IgD-negative memory B cell (primary cell): ENCODE measurements at regions not wholly inside any gene's neighbourhood (a gene's known extent, or its start where the extent isn't known, plus 50 kb on each side); places are given as distances from the start of the nearest gene placed in this dataset.

ENCODE experiments used
- H3K27ac Mint-ChIP-seq, 3 donors: one replicate each; pipeline ENCODE4 v1.8.0; 2020 to 2022; ENCODE audit warnings: mild to moderate bottlenecking in 3 of 3, mixed read lengths in 3 of 3, moderate library complexity in 1 of 3
- H3K27me3 Mint-ChIP-seq: one replicate; pipeline ENCODE4 v1.8.0; 2021; ENCODE audit warnings: mixed read lengths
- H3K36me3 Mint-ChIP-seq: one replicate; pipeline ENCODE4 v1.8.0; 2020; ENCODE audit warnings: mild to moderate bottlenecking, mixed read lengths
- H3K4me1 Mint-ChIP-seq, 3 donors: one replicate each; pipeline ENCODE4 v1.8.0; 2020 to 2022; ENCODE audit warnings: mixed read lengths in 3 of 3, mild to moderate bottlenecking in 1 of 3
- H3K4me3 Mint-ChIP-seq, 4 donors: one replicate each; pipeline ENCODE4 v1.8.0; 2020 to 2022; ENCODE audit warnings: mild to moderate bottlenecking in 4 of 4, mixed read lengths in 4 of 4, moderate library complexity in 3 of 4
- H3K9me3 Mint-ChIP-seq, 3 donors: one replicate each; pipeline ENCODE4 v1.8.0; 2020 to 2021; ENCODE audit warnings: mixed read lengths in 3 of 3, mild to moderate bottlenecking in 1 of 3

- H3K27me3 Mint-ChIP-seq: no peaks in the 10 kb centered on the region
- no peak overlapping the region for H3K4me3 Mint-ChIP-seq
- H3K36me3 Mint-ChIP-seq: no peaks in the 10 kb centered on the region
Observed at GRCh38 chr3:144622845-144623244, 651.2 kb downstream of the DIPK2A start.

GRCh38 chr3:144624656-144625055, 653.0 kb downstream of the DIPK2A start:
- Mint-ChIP-seq H3K9me3 (peaks cover 0 to 2% (median 1%) of the 10 kb centered on the region in 3 donors), H3K27me3 (no peaks in the 10 kb centered on the region), H3K4me3 (no peak overlapping the region), H3K27ac (no peak overlapping the region), H3K4me1 (no peaks in the 10 kb centered on the region), H3K36me3 (no peaks in the 10 kb centered on the region)

More at GRCh38 chr3:144622845-144623244, 651.2 kb downstream of the DIPK2A start:
- no peaks in the 10 kb centered on the region for H3K4me1 Mint-ChIP-seq
- H3K9me3 Mint-ChIP-seq: peaks cover 0 to 2% (median 1%) of the 10 kb centered on the region in 3 donors
- H3K27ac Mint-ChIP-seq: no peak overlapping the region

GRCh38 chr3:144626835-144627234, 655.2 kb downstream of the DIPK2A start:
- peaks cover 0 to 2% (median 1%) of the 10 kb centered on the region in 3 donors for H3K9me3 Mint-ChIP-seq
- no peaks in the 10 kb centered on the region for H3K4me1 Mint-ChIP-seq
- no peaks in the 10 kb centered on the region for H3K27me3 Mint-ChIP-seq
- H3K36me3 Mint-ChIP-seq: no peaks in the 10 kb centered on the region
- no peak overlapping the region for H3K4me3 Mint-ChIP-seq
- no peak overlapping the region for H3K27ac Mint-ChIP-seq

- H3K27ac Mint-ChIP-seq: no peak overlapping the region
- H3K36me3 Mint-ChIP-seq: no peaks in the 10 kb centered on the region
- no peaks in the 10 kb centered on the region for H3K27me3 Mint-ChIP-seq
- H3K9me3 Mint-ChIP-seq: peaks cover 0 to 6% (median 2%) of the 10 kb centered on the region in 3 donors
- H3K4me3 Mint-ChIP-seq: no peak overlapping the region
- H3K4me1 Mint-ChIP-seq: no peaks in the 10 kb centered on the region
Observed at GRCh38 chr3:144629381-144629780, 657.8 kb downstream of the DIPK2A start.

- Mint-ChIP-seq H3K27me3 (no peaks in the 10 kb centered on the region), H3K4me3 (no peak overlapping the region), H3K9me3 (peaks cover 0 to 6% (median 2%) of the 10 kb centered on the region in 3 donors), H3K27ac (no peak overlapping the region), H3K4me1 (no peaks in the 10 kb centered on the region), H3K36me3 (no peaks in the 10 kb centered on the region)
Observed at GRCh38 chr3:144636833-144637232, 665.2 kb downstream of the DIPK2A start.

- Mint-ChIP-seq H3K9me3 (peaks cover 0 to 5% (median 2%) of the 10 kb centered on the region in 3 donors), H3K4me3 (no peak overlapping the region), H3K27ac (no peak overlapping the region), H3K4me1 (no peaks in the 10 kb centered on the region), H3K27me3 (no peaks in the 10 kb centered on the region), H3K36me3 (no peaks in the 10 kb centered on the region)
Observed at GRCh38 chr3:144638009-144638408, 666.4 kb downstream of the DIPK2A start.

GRCh38 chr3:144643771-144644198, 672.2 kb downstream of the DIPK2A start:
- Mint-ChIP-seq H3K36me3 (no peaks in the 10 kb centered on the region), H3K27me3 (no peaks in the 10 kb centered on the region), H3K4me3 (no peak overlapping the region), H3K9me3 (peaks cover 0 to 4% (median 0%) of the 10 kb centered on the region in 3 donors), H3K27ac (no peak overlapping the region), H3K4me1 (peaks cover 0 to 4% (median 0%) of the 10 kb centered on the region in 3 donors)

- Mint-ChIP-seq H3K36me3 (no peaks in the 10 kb centered on the region), H3K27ac (no peak overlapping the region), H3K4me3 (no peak overlapping the region), H3K9me3 (peaks cover 0 to 2% (median 0%) of the 10 kb centered on the region in 3 donors), H3K27me3 (no peaks in the 10 kb centered on the region), H3K4me1 (peaks cover 0 to 4% (median 0%) of the 10 kb centered on the region in 3 donors)
Observed at GRCh38 chr3:144645300-144645699, 673.7 kb downstream of the DIPK2A start.

GRCh38 chr3:144650380-144650779, 678.8 kb downstream of the DIPK2A start:
- Mint-ChIP-seq H3K9me3 (no peaks in the 10 kb centered on the region), H3K4me3 (no peak overlapping the region), H3K27ac (no peak overlapping the region), H3K36me3 (no peaks in the 10 kb centered on the region), H3K4me1 (peaks cover 0 to 4% (median 0%) of the 10 kb centered on the region in 3 donors), H3K27me3 (peaks cover 2% of the 10 kb centered on the region)

GRCh38 chr3:144652573-144652972, 681.0 kb downstream of the DIPK2A start:
- no peaks in the 10 kb centered on the region for H3K9me3 Mint-ChIP-seq
- H3K27me3 Mint-ChIP-seq: peaks cover 2% of the 10 kb centered on the region
- no peak overlapping the region for H3K4me3 Mint-ChIP-seq
- no peak overlapping the region for H3K27ac Mint-ChIP-seq
- no peaks in the 10 kb centered on the region for H3K36me3 Mint-ChIP-seq
- no peaks in the 10 kb centered on the region for H3K4me1 Mint-ChIP-seq

GRCh38 chr3:144655423-144655822, 683.8 kb downstream of the DIPK2A start:
- Mint-ChIP-seq H3K9me3 (no peaks in the 10 kb centered on the region), H3K4me1 (no peaks in the 10 kb centered on the region), H3K36me3 (no peaks in the 10 kb centered on the region), H3K4me3 (no peak overlapping the region), H3K27me3 (peaks cover 2% of the 10 kb centered on the region), H3K27ac (no peak overlapping the region)

- Mint-ChIP-seq H3K27me3 (no peaks in the 10 kb centered on the region), H3K9me3 (peaks cover 0 to 15% (median 6%) of the 10 kb centered on the region in 3 donors), H3K4me3 (no peak overlapping the region)
Observed at GRCh38 chr3:144660186-144660585, 688.6 kb downstream of the DIPK2A start.

GRCh38 chr3:144662729-144663128, 691.1 kb downstream of the DIPK2A start:
- H3K9me3 Mint-ChIP-seq: peaks cover 2 to 26% (median 9%) of the 10 kb centered on the region in 3 donors
- H3K36me3 Mint-ChIP-seq: no peaks in the 10 kb centered on the region
- H3K27ac Mint-ChIP-seq: no peak overlapping the region
- no peaks in the 10 kb centered on the region for H3K4me1 Mint-ChIP-seq
- H3K4me3 Mint-ChIP-seq: no peak overlapping the region
- no peaks in the 10 kb centered on the region for H3K27me3 Mint-ChIP-seq

More at GRCh38 chr3:144660186-144660585, 688.6 kb downstream of the DIPK2A start:
- Mint-ChIP-seq H3K4me1 (no peaks in the 10 kb centered on the region), H3K36me3 (no peaks in the 10 kb centered on the region), H3K27ac (no peak overlapping the region)

- Mint-ChIP-seq H3K27ac (no peak overlapping the region), H3K4me3 (peak overlapping the region in 1 of 4 donors; percentile 9), H3K27me3 (no peaks in the 10 kb centered on the region), H3K36me3 (no peaks in the 10 kb centered on the region), H3K9me3 (peaks cover 2 to 26% (median 9%) of the 10 kb centered on the region in 3 donors), H3K4me1 (no peaks in the 10 kb centered on the region)
Observed at GRCh38 chr3:144663456-144664436, 692.1 kb downstream of the DIPK2A start.

GRCh38 chr3:144665567-144666053, 694.0 kb downstream of the DIPK2A start:
- Mint-ChIP-seq H3K9me3 (peaks cover 2 to 26% (median 9%) of the 10 kb centered on the region in 3 donors), H3K27ac (no peak overlapping the region), H3K27me3 (no peaks in the 10 kb centered on the region), H3K36me3 (no peaks in the 10 kb centered on the region), H3K4me1 (no peaks in the 10 kb centered on the region), H3K4me3 (no peak overlapping the region)
